ENCODE measurements at regions not wholly inside any gene's neighbourhood (a gene's known extent, or its start where the extent isn't known, plus 50 kb on each side); places are given as distances from the start of the nearest gene placed in this dataset.
A peak's percentile ranks its signal among the peaks of the same experiment; 100 is the strongest.

DNA sequence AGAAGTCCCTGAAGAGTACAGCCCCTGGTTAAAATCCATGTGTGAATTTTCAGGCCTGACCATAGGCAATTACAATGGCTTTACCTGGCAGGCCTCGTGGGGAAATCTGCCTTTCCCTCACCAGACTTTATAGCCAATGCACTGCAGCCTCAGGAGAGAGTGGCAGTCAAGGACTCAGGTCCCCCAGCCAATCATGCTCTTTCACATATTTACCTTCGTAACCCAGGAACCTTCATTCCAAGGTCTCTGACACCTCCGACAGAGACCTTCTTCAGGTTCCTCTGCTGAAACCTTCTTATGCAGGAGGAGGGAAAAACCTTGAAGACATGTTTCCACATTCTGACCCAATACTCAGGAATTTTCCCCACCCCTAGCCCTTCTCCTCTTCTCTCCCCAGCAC lies 118.9 kb downstream of the FASLG start:
- DNase-seq (ENCODE audit: low read depth): no peak
- TF ChIP-seq, protein P1, sequence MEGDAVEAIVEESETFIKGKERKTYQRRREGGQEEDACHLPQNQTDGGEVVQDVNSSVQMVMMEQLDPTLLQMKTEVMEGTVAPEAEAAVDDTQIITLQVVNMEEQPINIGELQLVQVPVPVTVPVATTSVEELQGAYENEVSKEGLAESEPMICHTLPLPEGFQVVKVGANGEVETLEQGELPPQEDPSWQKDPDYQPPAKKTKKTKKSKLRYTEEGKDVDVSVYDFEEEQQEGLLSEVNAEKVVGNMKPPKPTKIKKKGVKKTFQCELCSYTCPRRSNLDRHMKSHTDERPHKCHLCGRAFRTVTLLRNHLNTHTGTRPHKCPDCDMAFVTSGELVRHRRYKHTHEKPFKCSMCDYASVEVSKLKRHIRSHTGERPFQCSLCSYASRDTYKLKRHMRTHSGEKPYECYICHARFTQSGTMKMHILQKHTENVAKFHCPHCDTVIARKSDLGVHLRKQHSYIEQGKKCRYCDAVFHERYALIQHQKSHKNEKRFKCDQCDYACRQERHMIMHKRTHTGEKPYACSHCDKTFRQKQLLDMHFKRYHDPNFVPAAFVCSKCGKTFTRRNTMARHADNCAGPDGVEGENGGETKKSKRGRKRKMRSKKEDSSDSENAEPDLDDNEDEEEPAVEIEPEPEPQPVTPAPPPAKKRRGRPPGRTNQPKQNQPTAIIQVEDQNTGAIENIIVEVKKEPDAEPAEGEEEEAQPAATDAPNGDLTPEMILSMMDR (conservative IDR thresholded peaks at IDR 0.05; ENCODE audit: low read depth, low read length): no peak
- H3K4me3 ChIP-seq (ENCODE audit: low read depth, low read length): no peak overlapping the region

DNA sequence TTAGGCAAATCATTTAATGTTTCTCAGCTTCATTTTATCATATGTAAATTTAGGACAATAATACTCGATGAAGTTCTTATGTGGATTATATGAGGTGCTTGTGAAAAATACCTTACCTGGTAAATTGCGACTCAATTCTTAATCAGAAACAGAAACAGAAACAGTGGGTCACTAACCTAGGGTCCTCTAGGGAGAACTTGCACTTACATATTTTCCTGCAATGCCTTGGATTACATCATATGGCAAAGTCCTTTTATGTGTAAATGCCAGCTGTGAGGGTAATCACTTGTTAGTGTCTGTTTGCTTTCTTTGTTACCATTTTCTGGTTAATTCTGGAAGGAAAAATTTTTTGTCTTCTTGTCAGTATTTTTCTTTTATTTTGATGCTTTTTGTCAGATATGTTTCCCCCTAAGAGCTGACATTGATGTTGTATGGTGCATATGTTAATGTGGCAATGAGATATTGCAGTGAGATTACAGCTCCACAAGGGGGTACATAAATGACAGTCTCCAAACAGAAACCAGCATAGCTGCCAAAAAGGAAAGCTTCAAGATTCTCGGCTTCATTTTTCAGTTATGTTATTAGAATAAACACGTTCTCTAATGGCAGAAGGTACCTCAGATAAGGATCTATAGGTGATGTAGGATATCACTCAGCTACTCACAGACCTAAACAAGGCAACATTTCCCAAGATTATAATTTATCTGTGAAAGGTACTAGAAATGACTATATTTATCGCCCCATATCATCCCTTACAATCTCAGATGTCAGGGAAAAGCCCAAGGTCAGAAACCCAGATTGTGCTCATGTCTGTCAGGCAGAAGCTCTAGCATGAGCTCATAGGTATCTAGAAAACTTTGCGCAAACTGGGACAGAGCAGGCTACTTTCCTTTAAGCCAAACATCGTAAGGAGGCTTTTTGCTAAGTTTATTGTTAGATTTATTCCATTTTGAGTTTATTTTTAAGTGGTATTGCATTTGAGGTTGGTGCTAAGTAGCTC lies 119.9 kb downstream of the FASLG start:
- no peak for DNase-seq (ENCODE audit: low read depth)
- H3K4me3 ChIP-seq (ENCODE audit: low read depth, low read length): no peak overlapping the region

DNA sequence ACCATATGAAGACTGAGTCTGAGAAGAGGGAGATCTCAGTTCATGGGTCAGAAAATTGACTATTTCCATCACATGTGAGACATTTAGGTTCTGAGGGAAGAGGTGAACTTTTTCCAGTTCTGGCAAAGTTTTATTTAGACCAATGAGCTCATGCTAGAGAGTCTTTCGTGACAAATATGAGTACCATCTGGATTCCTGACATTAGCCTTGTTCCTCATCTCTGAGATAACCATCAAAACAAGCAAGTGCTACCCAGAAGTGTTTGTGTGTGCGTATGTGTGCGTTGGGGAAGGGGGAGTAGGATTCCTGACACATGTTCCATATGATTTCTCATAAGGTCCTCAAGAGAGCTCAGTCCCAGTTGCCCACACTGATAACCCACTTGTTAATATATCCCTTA lies 120.6 kb downstream of the FASLG start:
- no peak for DNase-seq (ENCODE audit: low read depth)
- TF ChIP-seq, protein P1 (conservative IDR thresholded peaks at IDR 0.05; ENCODE audit: low read depth, low read length): no peak
- no peak overlapping the region for H3K4me3 ChIP-seq (ENCODE audit: low read depth, low read length)

More for the DNA sequence above, 119.9 kb downstream of the FASLG start:
- TF ChIP-seq, protein P1 (conservative IDR thresholded peaks at IDR 0.05; ENCODE audit: low read depth, low read length): peak; percentile 23

DNA sequence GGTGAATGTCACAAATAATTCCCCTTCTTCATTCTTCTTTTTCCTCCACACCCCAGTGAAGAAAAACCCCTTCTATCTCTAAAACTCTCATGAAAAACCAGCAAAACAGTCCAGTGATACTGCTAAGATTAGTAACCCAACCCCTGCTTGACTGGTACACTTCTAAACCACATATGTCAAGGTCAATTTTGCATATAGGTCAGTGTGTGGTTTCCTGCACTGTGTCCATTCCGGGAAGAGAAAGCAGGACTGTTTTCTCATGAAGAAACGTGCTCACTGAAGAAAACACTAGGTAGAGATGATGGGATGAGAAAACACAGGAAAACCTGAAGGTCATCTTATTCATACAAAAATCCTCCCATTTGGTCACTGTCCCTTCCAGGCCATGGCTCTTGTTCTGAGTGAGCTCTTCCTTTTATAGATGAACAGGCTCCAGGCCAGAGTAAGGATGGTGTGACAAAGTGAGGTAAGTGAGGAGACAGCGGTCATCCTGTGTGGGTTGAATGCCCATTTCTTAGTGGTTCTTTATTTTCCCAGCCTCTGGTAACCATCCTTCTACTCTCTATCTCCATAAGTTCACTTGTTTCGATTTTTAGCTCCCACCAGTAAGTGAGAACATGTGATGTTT lies 122.7 kb downstream of the FASLG start:
- no peak overlapping the region for H3K4me3 ChIP-seq (ENCODE audit: low read depth, low read length)
- DNase-seq (ENCODE audit: low read depth): no peak
- TF ChIP-seq, protein P1 (conservative IDR thresholded peaks at IDR 0.05; ENCODE audit: low read depth, low read length): no peak

DNA sequence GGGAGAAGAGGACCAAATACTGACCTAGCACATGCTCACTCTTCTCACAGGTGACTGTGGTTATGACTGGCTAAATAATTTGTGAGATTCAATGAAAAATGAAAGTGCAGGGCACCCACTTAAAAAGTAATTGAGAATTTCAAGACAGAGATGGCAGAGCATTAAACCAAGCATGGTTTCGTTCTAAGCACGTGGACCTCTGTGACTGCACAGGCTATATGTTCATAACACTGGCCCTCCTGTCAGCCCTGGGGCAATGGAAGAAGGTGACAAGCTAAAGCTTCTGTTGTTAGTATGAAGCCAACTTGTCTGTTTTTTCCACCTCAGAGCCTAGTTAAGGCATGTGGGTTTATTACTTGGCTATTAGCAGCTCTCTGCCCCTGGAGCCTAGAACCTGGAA lies 130.9 kb downstream of the FASLG start:
- DNase-seq (ENCODE audit: low read depth): no peak
- TF ChIP-seq, protein P1 (conservative IDR thresholded peaks at IDR 0.05; ENCODE audit: low read depth, low read length): no peak
- H3K4me3 ChIP-seq (ENCODE audit: low read depth, low read length): no peak overlapping the region

DNA sequence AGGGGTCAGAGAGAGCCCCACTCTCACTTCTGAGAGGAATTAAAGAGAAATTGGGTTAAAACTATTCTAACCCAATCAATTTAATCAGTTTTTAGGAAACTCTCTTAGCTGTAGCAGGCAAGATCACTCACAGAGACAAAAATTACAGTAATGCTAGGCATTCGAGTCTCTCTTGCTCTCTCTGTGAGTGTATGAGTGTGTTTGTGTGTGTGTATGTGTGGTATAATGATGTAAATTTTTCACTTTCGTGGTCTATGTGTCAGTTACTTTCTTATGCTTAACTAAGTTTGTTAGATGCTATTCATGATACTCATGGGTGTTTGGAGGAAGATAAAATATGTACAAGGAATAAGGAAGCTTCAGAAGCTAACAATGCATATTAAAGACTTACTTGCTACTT lies 131.3 kb downstream of the FASLG start:
- TF ChIP-seq, protein P1 (conservative IDR thresholded peaks at IDR 0.05; ENCODE audit: low read depth, low read length): no peak

More for the DNA sequence above, 131.3 kb downstream of the FASLG start:
- no peak overlapping the region for H3K4me3 ChIP-seq (ENCODE audit: low read depth, low read length)
- no peak for DNase-seq (ENCODE audit: low read depth)
